Renal cortex interstitium (tissue), 11 donors: ENCODE measurements at regions not wholly inside any gene's neighbourhood (a gene's known extent, or its start where the extent isn't known, plus 50 kb on each side); places are given as distances from the start of the nearest gene placed in this dataset.

Source experiments
- DNase-seq, 11 donors: peaks; one replicate each; pipeline ENCODE4 v3.0.0-alpha.2; 2013; ENCODE audit warnings: low read depth in 9 of 11, low spot score in 4 of 11; ENCODE audit errors: extremely low read depth in 1 of 11

GRCh38 chrX:82041034-82041433 is 839.1 kb downstream of the SH3BGRL start:
- DNase-seq: no peak

- DNase-seq: no peak
Measured at GRCh38 chrX:82058728-82059127, 856.8 kb downstream of the SH3BGRL start.

GRCh38 chrX:82070948-82071347 is 869.0 kb downstream of the SH3BGRL start:
- DNase-seq: no peak

DNA sequence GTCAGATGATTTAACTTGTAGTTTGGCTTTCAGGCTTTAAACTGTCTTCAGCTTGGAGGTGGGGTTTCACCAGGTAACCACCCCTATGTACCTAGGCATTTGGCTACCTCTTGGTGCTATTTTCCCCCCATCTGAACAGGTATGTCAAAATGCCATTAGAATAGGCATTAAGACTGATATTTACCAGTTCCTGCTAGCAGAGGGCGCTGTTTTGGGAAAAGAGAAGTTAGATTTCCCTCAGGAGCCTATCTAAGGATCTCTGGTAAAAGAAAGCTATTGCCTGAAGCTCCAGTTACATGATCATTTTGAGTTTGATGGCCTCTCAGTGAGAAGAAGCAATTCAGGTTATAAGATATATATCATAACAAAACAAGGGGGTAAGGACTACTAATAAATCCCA is 879.1 kb downstream of the SH3BGRL start:
- DNase-seq: no peak

DNA sequence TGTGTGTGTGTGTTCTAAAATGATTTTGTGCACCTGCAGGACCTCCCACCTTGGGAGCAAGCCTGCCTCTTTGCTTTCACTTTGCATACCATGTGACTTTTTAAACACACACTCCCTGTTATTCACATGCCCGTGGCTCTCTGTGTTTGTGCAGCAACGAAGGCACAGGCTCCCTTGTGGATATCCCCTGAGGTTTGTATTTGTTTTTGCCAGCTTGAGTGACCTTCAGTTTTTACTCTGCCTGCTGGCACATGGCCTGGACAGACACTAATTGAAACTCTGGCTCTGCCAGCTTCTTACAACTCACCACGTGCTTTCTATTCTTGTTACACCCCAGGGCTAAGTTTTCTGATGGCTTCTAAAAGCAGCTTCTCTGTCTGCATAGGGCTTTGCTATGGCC is 885.8 kb downstream of the SH3BGRL start:
- DNase-seq: no peak

GRCh38 chrX:82092307-82092706 is 890.4 kb downstream of the SH3BGRL start:
- DNase-seq: no peak

- no peak for DNase-seq
Measured at GRCh38 chrX:82125103-82125502, 923.2 kb downstream of the SH3BGRL start.

GRCh38 chrX:82127228-82128123 is 925.6 kb downstream of the SH3BGRL start:
- no peak for DNase-seq

DNA sequence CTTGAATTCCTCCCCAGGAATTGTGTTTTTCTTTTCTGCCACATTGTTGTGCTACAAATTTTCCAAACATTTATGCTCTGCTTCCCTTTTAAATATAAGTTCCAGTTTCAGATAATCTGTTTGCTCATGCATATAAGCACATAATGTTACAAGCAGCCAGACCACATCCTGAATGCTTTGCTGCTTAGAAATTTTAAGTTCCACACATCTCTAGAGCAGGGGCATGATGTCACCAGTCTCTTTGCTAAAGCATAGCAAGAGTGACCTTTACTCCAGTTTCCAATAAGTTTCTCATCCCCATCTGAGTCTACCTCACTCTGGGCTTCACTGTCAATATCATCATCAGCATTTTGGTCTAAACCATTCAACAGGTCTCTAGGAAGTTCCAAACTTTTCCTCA is 932.5 kb downstream of the SH3BGRL start:
- no peak for DNase-seq

DNA sequence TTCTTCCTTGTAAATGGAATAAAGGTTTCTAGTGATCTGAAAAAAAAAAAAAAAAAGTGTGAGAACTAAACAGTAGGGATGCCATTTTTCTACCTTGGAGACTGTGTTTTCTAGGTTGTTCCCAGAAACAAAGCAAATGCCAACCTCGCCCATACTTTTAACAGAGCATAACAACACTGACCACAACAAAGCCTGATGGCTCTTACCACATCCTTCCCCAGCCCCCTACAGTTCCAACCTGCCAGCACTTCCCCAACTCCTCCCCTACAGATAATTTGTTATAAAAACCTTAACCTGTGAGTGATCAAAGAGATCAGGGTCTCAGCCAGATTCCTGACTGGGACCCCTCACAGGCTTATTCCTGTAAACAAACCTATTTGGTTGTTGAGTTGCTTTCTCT is 940.0 kb downstream of the SH3BGRL start:
- DNase-seq: no peak

GRCh38 chrX:82161195-82161594 is 959.3 kb downstream of the SH3BGRL start:
- DNase-seq: no peak

- no peak for DNase-seq
Measured at GRCh38 chrX:82163701-82164100, 961.8 kb downstream of the SH3BGRL start.

GRCh38 chrX:82196866-82197265 is 995.0 kb downstream of the SH3BGRL start:
- no peak for DNase-seq

- DNase-seq: no peak
Measured at GRCh38 chrX:82208975-82209374, 1007.1 kb downstream of the SH3BGRL start.

GRCh38 chrX:82218361-82218760 is 1016.5 kb downstream of the SH3BGRL start:
- DNase-seq: peak in 2 of 11 donors; percentile 0

DNA sequence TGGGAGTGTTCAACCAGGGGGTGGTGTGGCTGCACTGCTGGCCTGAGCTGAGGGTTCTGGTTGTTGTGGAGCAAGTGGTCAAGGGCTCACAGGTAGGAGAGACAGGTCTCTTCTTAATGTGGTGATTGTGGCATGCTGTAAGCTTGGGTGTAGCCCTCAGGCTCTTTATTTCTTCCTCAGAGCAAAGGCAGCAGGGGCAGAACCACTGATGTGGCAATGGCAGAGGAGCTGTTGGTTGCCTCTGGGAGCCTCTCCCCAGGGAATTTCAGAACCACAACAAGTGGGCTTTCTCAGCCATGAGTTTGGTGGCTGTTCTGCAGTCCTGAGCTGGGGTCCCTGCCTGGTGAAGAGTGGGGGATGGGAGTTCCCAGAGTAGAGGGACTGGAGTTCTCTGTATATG is 1017.2 kb downstream of the SH3BGRL start:
- no peak for DNase-seq

- no peak for DNase-seq
Measured at GRCh38 chrX:82224961-82225360, 1023.1 kb downstream of the SH3BGRL start.

- DNase-seq: no peak
Measured at GRCh38 chrX:82230013-82230412, 1028.1 kb downstream of the SH3BGRL start.

DNA sequence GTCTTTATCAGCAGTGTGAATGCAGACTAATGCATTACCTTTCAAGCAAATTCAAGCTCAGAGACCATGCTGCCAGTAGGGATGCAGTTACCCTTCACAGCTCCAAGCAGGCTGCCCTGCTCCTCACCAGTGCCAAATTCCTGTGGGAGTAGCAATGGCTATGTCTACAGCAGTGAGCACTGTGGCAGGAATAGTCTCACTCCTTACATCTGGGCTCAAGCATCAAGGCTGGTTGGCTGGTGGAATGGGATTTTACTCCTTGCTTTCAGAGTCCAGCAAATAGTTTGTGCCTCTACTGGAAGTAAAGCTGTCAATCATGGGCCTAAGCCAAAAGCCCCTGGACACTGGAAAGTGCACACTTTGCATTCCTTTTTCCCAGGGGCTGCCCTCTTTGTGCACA is 1030.8 kb downstream of the SH3BGRL start:
- no peak for DNase-seq

- DNase-seq: no peak
Measured at GRCh38 chrX:82237328-82237727, 1035.4 kb downstream of the SH3BGRL start.
